ENCODE measurements at regions not wholly inside any gene's neighbourhood (a gene's known extent, or its start where the extent isn't known, plus 50 kb on each side); places are given as distances from the start of the nearest gene placed in this dataset.

DNA sequence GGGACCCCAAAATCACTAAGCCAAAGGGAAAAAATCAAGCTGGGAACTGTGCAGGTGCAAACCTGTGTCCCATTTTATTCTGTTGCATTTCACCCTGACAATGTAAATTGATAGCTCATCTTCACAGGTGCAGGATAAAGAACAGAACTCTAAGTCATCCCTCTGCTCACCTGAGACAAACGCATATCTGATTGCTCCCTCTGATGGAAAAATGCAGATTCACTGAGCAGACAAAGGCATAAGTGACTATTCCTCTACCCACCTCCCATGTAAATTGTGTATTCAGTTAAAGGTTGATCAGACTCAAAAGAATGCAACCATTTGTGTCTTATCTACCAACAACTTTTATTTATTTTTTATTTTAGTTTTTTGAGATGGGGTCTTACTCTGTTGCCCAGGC lies 644.2 kb downstream of the PTPRU start:
- peaks cover 0 to 14% (median 0%) of the 10 kb centered on the region in 11 donors for H3K9me3 ChIP-seq
- H3K4me3 ChIP-seq: no peak overlapping the region
- ATAC-seq (no peak), DNase-seq (no peak)
- peaks cover 0 to 10% (median 1%) of the 10 kb centered on the region in 9 donors for H3K4me1 ChIP-seq
- H3K36me3 ChIP-seq: no peaks in the 10 kb centered on the region
- intact Hi-C loops (cut with DNase I): no loop called here
- TF ChIP-seq CTCF (IDR thresholded peaks at IDR 0.05): peak in 1 of 9 donors; percentile 26
- peaks cover 0 to 10% (median 0%) of the 10 kb centered on the region in 7 donors for H3K27me3 ChIP-seq
- H3K27ac ChIP-seq: no peak overlapping the region
- whole genome bisulfite sequencing, 2 donors: 70 to 80% methylated on average over 1 of the region's 1 CpG

DNA sequence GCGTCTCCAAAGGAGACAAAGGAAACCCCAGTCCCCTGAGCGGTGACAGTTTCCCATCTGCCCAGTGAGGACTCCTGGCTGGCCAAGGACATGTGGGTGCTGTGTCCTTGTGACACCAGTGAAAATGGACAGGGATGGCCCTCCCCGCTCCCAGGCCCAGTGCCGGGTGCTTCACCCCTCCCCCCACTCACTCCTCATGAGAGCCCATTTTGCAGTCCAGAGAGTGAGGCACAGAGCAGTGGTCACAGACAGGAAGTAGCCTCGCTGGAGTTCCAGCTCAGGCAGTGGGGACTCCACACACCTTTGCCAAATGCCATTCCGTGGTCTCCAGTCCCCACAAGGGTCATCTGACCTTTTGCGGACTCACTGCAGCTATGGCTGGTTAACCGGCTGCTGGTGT lies 642.9 kb downstream of the PTPRU start:
- ATAC-seq: no peak
- WGBS, 2 donors: 79 to 81% methylated on average over 8 of the region's 8 CpGs
- H3K4me1 ChIP-seq: peaks cover 0 to 16% (median 5%) of the 10 kb centered on the region in 9 donors
- no peaks in the 10 kb centered on the region for H3K36me3 ChIP-seq
- H3K4me3 ChIP-seq: no peak overlapping the region
- TF ChIP-seq CTCF (IDR thresholded peaks at IDR 0.05): no peak
- DNase-seq: no peak
- peaks cover 0 to 10% (median 0%) of the 10 kb centered on the region in 7 donors for H3K27me3 ChIP-seq
- no peak overlapping the region for H3K27ac ChIP-seq
- intact Hi-C loops (cut with DNase I): no loop called here
- H3K9me3 ChIP-seq: peaks cover 0 to 20% (median 0%) of the 10 kb centered on the region in 11 donors

GRCh38 chr1:29878501-29878900 lies 642.2 kb downstream of the PTPRU start:
- H3K4me3 ChIP-seq: no peak overlapping the region
- H3K4me1 ChIP-seq: peaks cover 0 to 16% (median 5%) of the 10 kb centered on the region in 9 donors
- peaks cover 0 to 20% (median 0%) of the 10 kb centered on the region in 11 donors for H3K9me3 ChIP-seq
- WGBS, 2 donors: 94 to 97% methylated on average over 9 of the region's 9 CpGs
- intact Hi-C loops (cut with DNase I): no loop called here
- no peaks in the 10 kb centered on the region for H3K36me3 ChIP-seq
- H3K27me3 ChIP-seq: peaks cover 0 to 10% (median 0%) of the 10 kb centered on the region in 7 donors
- DNase-seq (no peak), ATAC-seq (no peak)
- no peak for TF ChIP-seq CTCF (IDR thresholded peaks at IDR 0.05)
- H3K27ac ChIP-seq: no peak overlapping the region

GRCh38 chr1:29876902-29877301 lies 640.6 kb downstream of the PTPRU start:
- TF ChIP-seq CTCF (IDR thresholded peaks at IDR 0.05): no peak
- intact Hi-C loops (cut with DNase I): no loop called here
- ATAC-seq: no peak
- Histone ChIP-seq H3K4me1 (peaks cover 0 to 16% (median 5%) of the 10 kb centered on the region in 9 donors), H3K27ac (no peak overlapping the region), H3K36me3 (no peaks in the 10 kb centered on the region), H3K4me3 (no peak overlapping the region), H3K9me3 (peaks cover 0 to 20% (median 0%) of the 10 kb centered on the region in 11 donors), H3K27me3 (peaks cover 0 to 10% (median 0%) of the 10 kb centered on the region in 7 donors)
- no peak for DNase-seq
- 84 to 87% methylated on average over 8 of the region's 8 CpGs for WGBS, 2 donors

All from heart right ventricle (tissue), 16 donors.